Omental fat pad (tissue), 3 donors: ENCODE measurements at regions not wholly inside any gene's neighbourhood (a gene's known extent, or its start where the extent isn't known, plus 50 kb on each side); places are given as distances from the start of the nearest gene placed in this dataset.

Source experiments
- ATAC-seq: fragments of 150-250 bp; one replicate; pipeline ENCODE4 v1.9.1; 2016; ENCODE audit warnings: mild to moderate bottlenecking, moderate library complexity; ENCODE audit not compliant: low FRiP score
- DNase-seq: peaks from one replicate; pipeline ENCODE4 v3.0.0-alpha.2; 2019; ENCODE audit warnings: low spot score
- CTCF ChIP-seq, 3 donors: fragments of 450-650 bp; IDR thresholded peaks; one replicate each; pipeline ENCODE4 v1.5.1; 2016 to 2017; ENCODE audit warnings: antibody characterized with exemption in 3 of 3, mild to moderate bottlenecking in 3 of 3, moderate library complexity in 2 of 3

GRCh38 chr18:38635709-38636430 is 1070.3 kb upstream of the CELF4 start:
- DNase-seq (no peak), ATAC-seq (no peak)
- no peak for TF ChIP-seq CTCF (IDR thresholded peaks at IDR 0.05)

GRCh38 chr18:38634117-38634516 is 1068.5 kb upstream of the CELF4 start:
- DNase-seq (no peak), ATAC-seq (no peak)
- no peak for TF ChIP-seq CTCF (IDR thresholded peaks at IDR 0.05)

- no peak for ATAC-seq
- DNase-seq = no peak
- no peak for TF ChIP-seq CTCF (IDR thresholded peaks at IDR 0.05)
These were observed 1067.7 kb upstream of the CELF4 start for GRCh38 chr18:38633333-38633732.

- ATAC-seq = no peak
- TF ChIP-seq CTCF (IDR thresholded peaks at IDR 0.05) = no peak
These were observed 1053.5 kb upstream of the CELF4 start for GRCh38 chr18:38619129-38619528.

GRCh38 chr18:38616306-38616705 is 1050.7 kb upstream of the CELF4 start:
- ATAC-seq = no peak
- DNase-seq = no peak
- TF ChIP-seq CTCF (IDR thresholded peaks at IDR 0.05) = no peak

More at GRCh38 chr18:38619129-38619528, 1053.5 kb upstream of the CELF4 start:
- DNase-seq = no peak

- DNase-seq (no peak), ATAC-seq (no peak)
- no peak for TF ChIP-seq CTCF (IDR thresholded peaks at IDR 0.05)
These were observed 1047.3 kb upstream of the CELF4 start for GRCh38 chr18:38612904-38613303.
